Neural progenitor cell (in vitro differentiated cells): ENCODE measurements at regions not wholly inside any gene's neighbourhood (a gene's known extent, or its start where the extent isn't known, plus 50 kb on each side); places are given as distances from the start of the nearest gene placed in this dataset.

Experiments used
- DNase-seq: peaks from one replicate; pipeline ENCODE4 v3.0.0-alpha.2; 2016; ENCODE audit warnings: low spot score
- H2AFZ ChIP-seq: fragments of 200-600 bp; sonication (generic); replicated peaks from 2 replicates; pipeline ENCODE4 v1.6.1; 2016; ENCODE audit warnings: antibody characterized with exemption
- H3F3A ChIP-seq: fragments of 200-600 bp; sonication (generic); 2 replicates; pipeline ENCODE4 v1.6.1; 2016; ENCODE audit warnings: antibody characterized with exemption, low read depth
- H3K27ac ChIP-seq: fragments of 200-600 bp; sonication (generic); 2 replicates; pipeline ENCODE4 v1.5.1; 2016; ENCODE audit warnings: mild to moderate bottlenecking
- H3K27me3 ChIP-seq: fragments of 200-600 bp; sonication (generic); 2 replicates; pipeline ENCODE4 v1.6.1; 2016; ENCODE audit warnings: mild to moderate bottlenecking, moderate library complexity
- H3K36me3 ChIP-seq: fragments of 200-600 bp; sonication (generic); 2 replicates; pipeline ENCODE4 v1.5.1; 2016
- H3K4me1 ChIP-seq: fragments of 200-600 bp; sonication (generic); 2 replicates; pipeline ENCODE4 v1.6.1; 2016; ENCODE audit warnings: mixed run types
- H3K4me2 ChIP-seq: fragments of 200-600 bp; sonication (generic); 2 replicates; pipeline ENCODE4 v1.6.1; 2016
- H3K4me3 ChIP-seq: fragments of 200-600 bp; sonication (generic); 2 replicates; pipeline ENCODE4 v1.5.1; 2016
- H3K79me2 ChIP-seq: fragments of 200-600 bp; sonication (generic); 2 replicates; pipeline ENCODE4 v1.6.1; 2016; ENCODE audit warnings: low read depth
- H3K9ac ChIP-seq: fragments of 200-600 bp; sonication (generic); 2 replicates; pipeline ENCODE4 v1.6.1; 2016
- H3K9me3 ChIP-seq: fragments of 200-600 bp; sonication (generic); 2 replicates; pipeline ENCODE4 v1.5.1; 2016; ENCODE audit warnings: low read depth
- H4K20me1 ChIP-seq: fragments of 200-600 bp; sonication (generic); 2 replicates; pipeline ENCODE4 v1.6.1; 2016; ENCODE audit warnings: low read depth
- H3K27ac Mint-ChIP-seq: 3 replicates; pipeline ENCODE4 v1.8.0; 2021; ENCODE audit warnings: mixed read lengths
- H3K27me3 Mint-ChIP-seq: 2 replicates; pipeline ENCODE4 v1.8.0; 2022; ENCODE audit warnings: low read depth, mild to moderate bottlenecking, inconsistent platforms, moderate library complexity, mixed read lengths; ENCODE audit not compliant: insufficient read depth
- H3K36me3 Mint-ChIP-seq: 3 replicates; pipeline ENCODE4 v1.8.0; 2021; ENCODE audit warnings: mixed read lengths
- H3K4me1 Mint-ChIP-seq: 3 replicates; pipeline ENCODE4 v1.8.0; 2021; ENCODE audit warnings: mixed read lengths
- H3K4me3 Mint-ChIP-seq: 3 replicates; pipeline ENCODE4 v1.8.0; 2021; ENCODE audit warnings: mild to moderate bottlenecking, moderate library complexity, mixed read lengths
- H3K9me3 Mint-ChIP-seq: 3 replicates; pipeline ENCODE4 v1.8.0; 2020; ENCODE audit warnings: mixed read lengths
- CTCF ChIP-seq: fragments of 200-600 bp; sonication (generic); IDR thresholded peaks from 2 replicates; pipeline ENCODE4 v1.5.1; 2017; ENCODE audit warnings: antibody characterized with exemption, mild to moderate bottlenecking
- EZH2 ChIP-seq: fragments of 200-600 bp; sonication (generic); IDR thresholded peaks from 2 replicates; pipeline ENCODE4 v1.6.1; 2017; ENCODE audit warnings: antibody characterized with exemption, mild to moderate bottlenecking, moderate library complexity
- EZH2phosphoT487 ChIP-seq: fragments of 200-600 bp; sonication (generic); IDR thresholded peaks from 2 replicates; pipeline ENCODE4 v1.6.1; 2017; ENCODE audit warnings: antibody characterized with exemption

- no peaks in the 10 kb centered on the region for H3K79me2 ChIP-seq
- no peaks in the 10 kb centered on the region for H3K27me3 ChIP-seq
- H4K20me1 ChIP-seq = no peaks in the 10 kb centered on the region
- H3K27ac ChIP-seq = no peak overlapping the region
- Mint-ChIP-seq H3K27me3 (peaks cover 2% of the 10 kb centered on the region), H3K4me1 (no peaks in the 10 kb centered on the region), H3K27ac (no peak overlapping the region), H3K9me3 (no peaks in the 10 kb centered on the region), H3K36me3 (no peaks in the 10 kb centered on the region), H3K4me3 (no peak overlapping the region)
- H3K4me2 ChIP-seq = no peak overlapping the region
- H3K9me3 ChIP-seq = no peaks in the 10 kb centered on the region
- no peak for TF ChIP-seq CTCF
- no peak for TF ChIP-seq EZH2
- no peak for TF ChIP-seq EZH2phosphoT487
- H3K36me3 ChIP-seq = no peaks in the 10 kb centered on the region
- H3K9ac ChIP-seq = no peak overlapping the region
- H3K4me3 ChIP-seq = no peak overlapping the region
- no peak for DNase-seq
- H2AFZ ChIP-seq = no peak overlapping the region
- H3F3A ChIP-seq = no peaks in the 10 kb centered on the region
- no peaks in the 10 kb centered on the region for H3K4me1 ChIP-seq
Measured at GRCh38 chr6:9420316-9421015, 985.1 kb upstream of the SLC35B3 start.

- Mint-ChIP-seq H3K4me3 (no peak overlapping the region), H3K36me3 (no peaks in the 10 kb centered on the region), H3K9me3 (no peaks in the 10 kb centered on the region), H3K27ac (no peak overlapping the region), H3K4me1 (no peaks in the 10 kb centered on the region), H3K27me3 (peaks cover 2% of the 10 kb centered on the region)
- H4K20me1 ChIP-seq = no peaks in the 10 kb centered on the region
- H3F3A ChIP-seq = no peaks in the 10 kb centered on the region
- no peaks in the 10 kb centered on the region for H3K79me2 ChIP-seq
- no peaks in the 10 kb centered on the region for H3K27me3 ChIP-seq
- H3K36me3 ChIP-seq = no peaks in the 10 kb centered on the region
- no peak for TF ChIP-seq EZH2phosphoT487
- no peak for TF ChIP-seq EZH2
- TF ChIP-seq CTCF = no peak
- H2AFZ ChIP-seq = no peak overlapping the region
- no peak for DNase-seq
- no peaks in the 10 kb centered on the region for H3K9me3 ChIP-seq
- H3K4me2 ChIP-seq = no peak overlapping the region
- H3K9ac ChIP-seq = no peak overlapping the region
- no peaks in the 10 kb centered on the region for H3K4me1 ChIP-seq
- no peak overlapping the region for H3K27ac ChIP-seq
- no peak overlapping the region for H3K4me3 ChIP-seq
Measured at GRCh38 chr6:9417400-9417799, 982.1 kb upstream of the SLC35B3 start.

GRCh38 chr6:9412951-9413559 is 977.7 kb upstream of the SLC35B3 start:
- DNase-seq = peak; percentile 48
- H3K27me3 Mint-ChIP-seq = peaks cover 2% of the 10 kb centered on the region
- TF ChIP-seq CTCF (peak; percentile 66), EZH2phosphoT487 (no peak)

More at GRCh38 chr6:9412951-9413559, 977.7 kb upstream of the SLC35B3 start:
- no peak overlapping the region for H3K27ac ChIP-seq
- Mint-ChIP-seq H3K27ac (no peak overlapping the region), H3K4me1 (no peaks in the 10 kb centered on the region), H3K4me3 (no peak overlapping the region), H3K36me3 (no peaks in the 10 kb centered on the region), H3K9me3 (no peaks in the 10 kb centered on the region)
- H3K79me2 ChIP-seq = no peaks in the 10 kb centered on the region
- no peak overlapping the region for H3K4me3 ChIP-seq
- no peaks in the 10 kb centered on the region for H3F3A ChIP-seq
- H3K36me3 ChIP-seq = no peaks in the 10 kb centered on the region
- H4K20me1 ChIP-seq = no peaks in the 10 kb centered on the region
- no peaks in the 10 kb centered on the region for H3K9me3 ChIP-seq
- no peaks in the 10 kb centered on the region for H3K27me3 ChIP-seq
- no peak overlapping the region for H2AFZ ChIP-seq
- H3K4me2 ChIP-seq = no peak overlapping the region
- no peaks in the 10 kb centered on the region for H3K4me1 ChIP-seq
- H3K9ac ChIP-seq = no peak overlapping the region
